Activated CD4-positive, alpha-beta memory T cell treated with anti-CD3 and anti-CD28 coated beads, Interleukin-2, amount 10 ng/mL, durations not matched to agents 7 days and 5 days (primary cell): ENCODE measurements at regions not wholly inside any gene's neighbourhood (a gene's known extent, or its start where the extent isn't known, plus 50 kb on each side); places are given as distances from the start of the nearest gene placed in this dataset.

Experiments used
- CTCF ChIA-PET: fragments of 350-600 bp; sonication (Branson Sonifier 250); formaldehyde crosslinking; loops from one replicate; lab custom pipeline; 2021; ENCODE audit warnings: antibody characterized with exemption, inconsistent platforms; lab: Charles Lee
- POLR2A ChIA-PET: fragments of 350-600 bp; sonication (Branson Sonifier 250); formaldehyde crosslinking; loops from one replicate; lab custom pipeline; 2021; ENCODE audit warnings: antibody characterized with exemption; lab: Charles Lee
- DNase-seq: peaks from one replicate; pipeline ENCODE4 v3.0.0-alpha.2; 2020
- H3K27ac Mint-ChIP-seq: one replicate; pipeline ENCODE4 v1.8.0; 2021; ENCODE audit warnings: mild to moderate bottlenecking, mixed read lengths
- H3K27me3 Mint-ChIP-seq: one replicate; pipeline ENCODE4 v1.8.0; 2021; ENCODE audit warnings: mixed read lengths
- H3K36me3 Mint-ChIP-seq: one replicate; pipeline ENCODE4 v1.8.0; 2021; ENCODE audit warnings: low read depth, mixed read lengths
- H3K4me1 Mint-ChIP-seq: one replicate; pipeline ENCODE4 v1.8.0; 2021; ENCODE audit warnings: mixed read lengths
- H3K4me3 Mint-ChIP-seq: one replicate; pipeline ENCODE4 v1.8.0; 2021; ENCODE audit warnings: mild to moderate bottlenecking, mixed read lengths
- H3K9me3 Mint-ChIP-seq: one replicate; pipeline ENCODE4 v1.8.0; 2021; ENCODE audit warnings: mixed read lengths

DNA sequence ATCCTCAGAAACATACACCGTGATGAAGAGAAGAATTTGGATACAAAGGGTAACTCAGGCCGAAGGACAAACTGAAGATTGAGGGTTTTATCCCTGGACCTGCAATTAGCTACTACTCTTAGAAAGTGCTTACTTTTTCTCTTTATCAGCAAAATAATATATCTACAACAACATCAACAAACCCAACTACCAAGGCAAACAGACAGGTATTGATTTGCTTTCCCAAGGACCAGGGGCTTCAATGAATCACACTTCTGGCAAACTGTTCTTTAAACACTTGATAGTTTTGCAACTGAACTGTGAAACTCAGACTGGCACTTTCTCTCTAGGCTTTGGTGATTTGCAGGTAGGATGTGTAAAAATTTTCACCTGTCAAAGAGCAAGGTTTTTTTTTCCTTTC, 247.5 kb downstream of the SEC23A start:
- Mint-ChIP-seq H3K27ac (no peak overlapping the region), H3K4me3 (no peak overlapping the region), H3K36me3 (no peaks in the 10 kb centered on the region), H3K4me1 (no peaks in the 10 kb centered on the region), H3K27me3 (peaks cover 7% of the 10 kb centered on the region), H3K9me3 (no peaks in the 10 kb centered on the region)
- POLR2A ChIA-PET = no interaction called here
- no peak for DNase-seq
- CTCF ChIA-PET = no interaction called here

GRCh38 chr14:38851111-38851510, 251.9 kb downstream of the SEC23A start:
- H3K4me1 Mint-ChIP-seq = no peaks in the 10 kb centered on the region
- DNase-seq = no peak
- H3K4me3 Mint-ChIP-seq = no peak overlapping the region
- no peak overlapping the region for H3K27ac Mint-ChIP-seq
- POLR2A ChIA-PET = no interaction called here
- no peaks in the 10 kb centered on the region for H3K36me3 Mint-ChIP-seq
- H3K27me3 Mint-ChIP-seq = peaks cover 8% of the 10 kb centered on the region
- CTCF ChIA-PET = no interaction called here
- H3K9me3 Mint-ChIP-seq = no peaks in the 10 kb centered on the region

- Mint-ChIP-seq H3K27me3 (peaks cover 8% of the 10 kb centered on the region), H3K27ac (no peak overlapping the region), H3K36me3 (no peaks in the 10 kb centered on the region), H3K4me3 (no peak overlapping the region), H3K4me1 (no peaks in the 10 kb centered on the region), H3K9me3 (no peaks in the 10 kb centered on the region)
- ChIA-PET POLR2A (no interaction called here), CTCF (interaction anchor here (0.6 kb wide), 1 partner anchor 12 kb away, joined by 3 read pairs; no protein-coding TSS in a partner anchor)
- DNase-seq = no peak
These were observed 252.4 kb downstream of the SEC23A start for GRCh38 chr14:38850664-38851063.

- Mint-ChIP-seq H3K27me3 (peaks cover 8% of the 10 kb centered on the region), H3K4me1 (no peaks in the 10 kb centered on the region), H3K4me3 (no peak overlapping the region), H3K27ac (no peak overlapping the region), H3K9me3 (no peaks in the 10 kb centered on the region), H3K36me3 (no peaks in the 10 kb centered on the region)
- CTCF ChIA-PET = no interaction called here
- POLR2A ChIA-PET = no interaction called here
- no peak for DNase-seq
These were observed 254.6 kb downstream of the SEC23A start for GRCh38 chr14:38848243-38848935.

GRCh38 chr14:38847161-38847560, 255.9 kb downstream of the SEC23A start:
- Mint-ChIP-seq H3K4me1 (no peaks in the 10 kb centered on the region), H3K36me3 (no peaks in the 10 kb centered on the region), H3K9me3 (no peaks in the 10 kb centered on the region), H3K27me3 (peaks cover 8% of the 10 kb centered on the region), H3K27ac (no peak overlapping the region), H3K4me3 (no peak overlapping the region)
- DNase-seq = no peak
- ChIA-PET CTCF (no interaction called here), POLR2A (no interaction called here)

DNA sequence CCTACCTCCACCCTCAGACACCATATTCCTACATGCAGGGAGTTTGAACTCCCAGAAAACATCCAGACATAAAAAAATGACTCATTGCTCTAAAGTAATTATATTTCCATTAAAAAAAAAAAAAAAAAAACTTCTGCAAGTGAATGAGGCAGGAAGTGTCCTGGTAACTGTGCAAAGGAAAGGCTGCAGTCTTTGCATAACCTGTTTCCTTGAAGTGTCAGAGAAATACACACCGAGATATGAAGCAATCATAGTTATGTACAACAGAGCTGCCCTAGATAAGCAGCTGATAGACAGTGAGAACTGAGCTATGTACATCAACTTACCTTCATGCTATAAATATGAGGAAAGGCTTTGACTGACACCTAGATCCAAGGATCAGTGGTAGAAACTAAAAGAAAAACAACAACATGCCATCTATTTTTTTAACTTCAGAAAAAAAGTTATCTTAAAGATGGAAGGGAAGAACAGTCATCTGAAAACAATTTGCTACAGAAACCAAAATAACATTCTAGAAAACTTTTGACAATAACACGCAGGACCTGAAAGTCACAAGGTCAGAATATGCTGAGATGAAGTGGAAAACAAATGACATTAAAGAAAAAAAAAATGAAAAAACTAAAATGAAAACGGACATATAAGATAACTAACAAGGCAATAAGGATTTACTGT, 263.2 kb downstream of the SEC23A start:
- ChIA-PET POLR2A (no interaction called here), CTCF (interaction anchor here (0.7 kb wide), 1 partner anchor 348 kb away, joined by 3 read pairs; no protein-coding TSS in a partner anchor)
- Mint-ChIP-seq H3K27me3 (no peaks in the 10 kb centered on the region), H3K4me1 (no peaks in the 10 kb centered on the region), H3K27ac (no peak overlapping the region), H3K36me3 (no peaks in the 10 kb centered on the region), H3K9me3 (no peaks in the 10 kb centered on the region), H3K4me3 (no peak overlapping the region)
- no peak for DNase-seq

- H3K9me3 Mint-ChIP-seq = no peaks in the 10 kb centered on the region
These were observed 264.1 kb downstream of the SEC23A start for GRCh38 chr14:38838979-38839323.

DNA sequence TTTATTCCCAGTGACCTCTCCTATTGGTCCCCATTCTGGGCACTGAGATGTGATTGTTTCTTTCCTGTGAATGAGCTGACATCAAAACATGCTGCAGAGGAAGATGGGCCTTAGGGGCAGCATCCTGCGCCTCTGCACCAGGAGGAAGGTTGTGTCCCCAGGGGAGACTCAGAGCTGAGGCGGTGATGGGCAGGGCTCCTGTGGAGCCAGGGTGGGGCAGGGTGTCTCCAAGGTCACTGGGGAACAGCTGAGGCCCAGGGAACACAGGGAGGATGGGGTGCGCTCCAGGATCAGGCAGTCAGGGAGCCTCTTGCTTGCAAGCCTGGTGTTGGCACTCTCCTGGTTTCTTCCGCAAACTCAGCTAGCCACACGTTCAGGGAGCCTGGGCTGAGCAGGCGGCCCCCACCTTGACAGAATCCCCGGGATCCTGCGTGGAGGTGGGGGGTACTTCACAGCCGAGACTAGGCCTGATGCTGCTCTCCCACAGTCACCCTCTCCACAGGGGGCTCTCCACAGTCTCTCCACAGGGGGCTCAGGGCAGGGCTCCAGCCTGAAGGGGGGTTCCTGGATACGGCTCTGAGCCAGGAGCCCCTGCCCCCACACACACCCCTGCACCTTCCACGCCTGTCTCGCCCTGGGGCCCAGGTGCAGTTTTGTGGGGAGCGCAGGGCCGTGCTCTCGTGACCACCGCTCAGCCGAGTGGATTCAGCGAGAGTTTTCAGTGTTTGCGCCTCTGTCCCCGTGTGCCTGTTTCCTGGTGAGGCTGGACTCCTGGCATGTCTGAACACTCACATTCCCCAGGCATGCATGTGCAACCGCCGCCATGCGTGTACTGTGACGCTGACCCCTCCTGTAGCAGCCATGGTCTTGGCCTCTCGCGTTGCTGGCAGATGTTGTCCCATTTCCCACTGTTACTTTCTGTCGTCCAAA, 264.7 kb downstream of the SEC23A start:
- CTCF ChIA-PET = interaction anchor here (0.7 kb wide), 1 partner anchor 12 kb away, joined by 3 read pairs; no protein-coding TSS in a partner anchor
- H3K27me3 Mint-ChIP-seq = no peaks in the 10 kb centered on the region
- H3K36me3 Mint-ChIP-seq = no peaks in the 10 kb centered on the region
- H3K27ac Mint-ChIP-seq = no peak overlapping the region
- no peak for DNase-seq
- POLR2A ChIA-PET = no interaction called here
- no peak overlapping the region for H3K4me3 Mint-ChIP-seq
- H3K9me3 Mint-ChIP-seq = no peaks in the 10 kb centered on the region
- H3K4me1 Mint-ChIP-seq = no peaks in the 10 kb centered on the region

More at GRCh38 chr14:38838979-38839323, 264.1 kb downstream of the SEC23A start:
- ChIA-PET POLR2A (no interaction called here), CTCF (interaction anchor here (0.7 kb wide), 2 partner anchors 12 to 349 kb away, joined by 3 read pairs; no protein-coding TSS in a partner anchor)
- no peaks in the 10 kb centered on the region for H3K36me3 Mint-ChIP-seq
- no peak for DNase-seq
- no peaks in the 10 kb centered on the region for H3K27me3 Mint-ChIP-seq
- H3K27ac Mint-ChIP-seq = no peak overlapping the region
- no peak overlapping the region for H3K4me3 Mint-ChIP-seq
- H3K4me1 Mint-ChIP-seq = no peaks in the 10 kb centered on the region

DNA sequence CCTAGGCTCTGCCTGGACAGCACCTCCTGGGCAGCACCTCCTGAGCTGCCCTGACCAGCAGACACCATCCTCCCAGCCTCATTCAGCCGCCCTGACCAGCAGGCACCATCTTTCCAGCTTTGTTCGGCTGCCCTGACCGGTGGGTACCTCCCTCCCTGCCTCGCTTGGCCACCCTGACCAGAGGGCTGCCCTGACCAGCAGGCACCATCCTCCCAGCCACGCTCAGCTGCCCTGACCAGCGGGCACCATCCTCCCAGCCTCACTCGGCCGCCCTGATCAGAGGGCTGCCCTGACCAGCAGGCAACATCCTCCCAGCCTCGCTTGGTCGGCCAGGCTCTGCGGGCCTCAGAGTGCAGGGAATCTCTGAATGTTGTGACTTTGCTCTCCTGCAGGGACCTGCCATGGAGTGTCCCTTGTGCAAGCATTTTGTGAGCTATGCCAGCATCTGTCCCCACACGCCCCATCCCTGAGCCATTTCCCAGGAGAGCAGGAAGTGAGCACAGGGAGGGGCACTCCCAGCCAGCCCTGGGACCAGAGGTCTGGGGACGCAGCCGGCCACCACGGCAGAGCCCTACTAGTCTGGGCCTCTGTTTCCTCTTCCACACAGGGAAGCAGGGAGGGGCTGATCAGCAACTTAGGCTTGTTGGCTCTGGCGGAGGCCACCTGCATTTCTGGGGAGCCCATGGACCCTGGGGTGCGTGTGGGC, 265.5 kb downstream of the SEC23A start:
- H3K4me1 Mint-ChIP-seq = no peaks in the 10 kb centered on the region
- no peaks in the 10 kb centered on the region for H3K27me3 Mint-ChIP-seq
- no peak for DNase-seq
- H3K36me3 Mint-ChIP-seq = no peaks in the 10 kb centered on the region
- H3K27ac Mint-ChIP-seq = no peak overlapping the region
- POLR2A ChIA-PET = no interaction called here
- H3K9me3 Mint-ChIP-seq = no peaks in the 10 kb centered on the region
- CTCF ChIA-PET = no interaction called here
- H3K4me3 Mint-ChIP-seq = no peak overlapping the region

GRCh38 chr14:38836539-38836938, 266.5 kb downstream of the SEC23A start:
- Mint-ChIP-seq H3K36me3 (no peaks in the 10 kb centered on the region), H3K27ac (no peak overlapping the region)

GRCh38 chr14:38835874-38836273, 267.2 kb downstream of the SEC23A start:
- ChIA-PET CTCF (no interaction called here), POLR2A (no interaction called here)
- H3K36me3 Mint-ChIP-seq = no peaks in the 10 kb centered on the region
- H3K4me1 Mint-ChIP-seq = no peaks in the 10 kb centered on the region
- no peak overlapping the region for H3K27ac Mint-ChIP-seq
- H3K27me3 Mint-ChIP-seq = no peaks in the 10 kb centered on the region
- DNase-seq = no peak
- H3K4me3 Mint-ChIP-seq = no peak overlapping the region
- H3K9me3 Mint-ChIP-seq = no peaks in the 10 kb centered on the region

More at GRCh38 chr14:38836539-38836938, 266.5 kb downstream of the SEC23A start:
- Mint-ChIP-seq H3K27me3 (no peaks in the 10 kb centered on the region), H3K9me3 (no peaks in the 10 kb centered on the region), H3K4me1 (no peaks in the 10 kb centered on the region), H3K4me3 (no peak overlapping the region)
- no peak for DNase-seq
- ChIA-PET CTCF (no interaction called here), POLR2A (no interaction called here)

DNA sequence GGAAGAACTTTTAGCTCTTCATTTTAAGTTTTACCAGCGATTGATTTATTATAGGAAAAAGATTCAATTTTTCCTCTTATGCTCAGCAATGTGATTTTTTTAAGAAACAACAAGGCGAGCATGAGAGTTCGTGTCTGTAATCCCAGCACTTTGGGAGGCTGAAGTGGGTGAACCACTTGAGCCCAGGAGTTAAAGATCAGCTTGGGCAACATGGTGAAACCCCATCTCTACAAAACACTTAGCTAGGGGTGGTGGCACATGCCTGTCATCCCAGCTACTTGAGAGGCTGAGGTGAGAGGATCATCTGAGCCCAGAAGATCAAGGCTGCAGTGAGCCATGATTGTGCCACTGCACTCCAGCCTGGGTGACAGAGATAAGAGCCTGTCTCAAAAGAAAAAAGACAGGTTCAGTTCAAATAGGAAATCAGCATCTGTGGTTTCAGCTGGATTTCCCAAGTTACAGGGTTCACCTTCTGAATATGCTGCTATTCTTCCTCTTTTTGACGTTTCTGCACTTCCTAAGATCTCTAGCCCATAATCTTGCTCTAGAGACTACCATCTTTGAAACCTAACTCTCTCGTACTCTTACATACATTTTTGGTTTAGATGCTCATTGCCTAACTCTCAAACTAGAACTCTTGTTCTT, 274.7 kb downstream of the SEC23A start:
- H3K27me3 Mint-ChIP-seq = peaks cover 3% of the 10 kb centered on the region
- no peak overlapping the region for H3K4me3 Mint-ChIP-seq
- DNase-seq = no peak
- no peaks in the 10 kb centered on the region for H3K9me3 Mint-ChIP-seq
- no peak overlapping the region for H3K27ac Mint-ChIP-seq
- H3K36me3 Mint-ChIP-seq = no peaks in the 10 kb centered on the region
- ChIA-PET CTCF (no interaction called here), POLR2A (no interaction called here)
- H3K4me1 Mint-ChIP-seq = no peaks in the 10 kb centered on the region
